SJCRH30 (cell line): ENCODE measurements at regions not wholly inside any gene's neighbourhood (a gene's known extent, or its start where the extent isn't known, plus 50 kb on each side); places are given as distances from the start of the nearest gene placed in this dataset.
"Not testable (repeated sequence)": the region's sequence is repeated elsewhere in the genome, so short reads cannot be mapped to it uniquely, and the experiment has no call there.

Experiments
- DNase-seq, 2 experiments: peaks; one replicate each; pipeline ENCODE4 v3.0.0-alpha.2; 2015 to 2020
- H3K27ac ChIP-seq: fragments of 250-450 bp; sonication (Bioruptor Pico); 2 replicates; pipeline ENCODE4 v1.5.1; 2020; ENCODE audit warnings: mild to moderate bottlenecking, moderate library complexity
- H3K27me3 ChIP-seq: fragments of 250-450 bp; sonication (Bioruptor Pico); 2 replicates; pipeline ENCODE4 v1.5.1; 2020; ENCODE audit warnings: mild to moderate bottlenecking, moderate library complexity
- H3K36me3 ChIP-seq: fragments of 250-450 bp; sonication (Bioruptor Pico); 2 replicates; pipeline ENCODE4 v1.5.1; 2020; ENCODE audit warnings: mild to moderate bottlenecking, moderate library complexity
- H3K4me1 ChIP-seq: fragments of 250-450 bp; sonication (Bioruptor Pico); 2 replicates; pipeline ENCODE4 v1.5.1; 2020; ENCODE audit warnings: mild to moderate bottlenecking, moderate library complexity
- H3K4me3 ChIP-seq: fragments of 250-450 bp; sonication (Bioruptor Pico); 2 replicates; pipeline ENCODE4 v1.5.1; 2020; ENCODE audit warnings: mild to moderate bottlenecking, moderate library complexity
- H3K9me3 ChIP-seq: fragments of 250-450 bp; sonication (Bioruptor Pico); replicated peaks from 2 replicates; pipeline ENCODE4 v1.5.1; 2020; ENCODE audit warnings: mild to moderate bottlenecking, moderate library complexity

GRCh38 chr5:158590746-158591300, 508.9 kb downstream of the EBF1 start:
- no peaks in the 10 kb centered on the region for H3K36me3 ChIP-seq
- no peaks in the 10 kb centered on the region for H3K9me3 ChIP-seq
- no peaks in the 10 kb centered on the region for H3K27me3 ChIP-seq
- H3K4me3 ChIP-seq, result no peak overlapping the region
- H3K4me1 ChIP-seq, result peaks cover 49% of the 10 kb centered on the region
- DNase-seq, result no peak
- H3K27ac ChIP-seq, result peak overlapping the region; percentile 22; the same call in 1 of the 2 replicates

DNA sequence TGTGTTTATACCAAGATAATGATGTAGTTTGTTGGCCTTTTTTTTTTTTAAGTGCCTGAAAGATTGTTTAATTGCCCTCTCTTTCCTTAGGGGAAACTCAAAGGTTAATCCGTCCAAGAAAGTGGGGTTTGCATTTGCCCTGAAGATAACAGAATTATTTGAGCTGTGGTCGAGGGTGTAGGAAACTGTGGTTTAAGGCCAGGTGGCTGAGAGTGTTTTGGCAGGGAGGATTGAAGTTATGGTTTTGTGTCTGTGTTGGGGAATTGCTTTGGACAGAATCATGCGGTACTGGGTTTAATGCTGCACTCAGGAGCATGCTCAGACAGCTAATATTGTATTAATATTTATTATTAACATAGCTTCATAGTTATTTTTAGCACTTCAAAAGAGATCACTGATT, 509.8 kb downstream of the EBF1 start:
- H3K9me3 ChIP-seq, result no peaks in the 10 kb centered on the region
- DNase-seq, result peak; percentile 43 to 78
- no peaks in the 10 kb centered on the region for H3K36me3 ChIP-seq
- no peak overlapping the region for H3K27ac ChIP-seq
- no peak overlapping the region for H3K4me3 ChIP-seq
- peaks cover 42% of the 10 kb centered on the region for H3K4me1 ChIP-seq
- no peaks in the 10 kb centered on the region for H3K27me3 ChIP-seq

DNA sequence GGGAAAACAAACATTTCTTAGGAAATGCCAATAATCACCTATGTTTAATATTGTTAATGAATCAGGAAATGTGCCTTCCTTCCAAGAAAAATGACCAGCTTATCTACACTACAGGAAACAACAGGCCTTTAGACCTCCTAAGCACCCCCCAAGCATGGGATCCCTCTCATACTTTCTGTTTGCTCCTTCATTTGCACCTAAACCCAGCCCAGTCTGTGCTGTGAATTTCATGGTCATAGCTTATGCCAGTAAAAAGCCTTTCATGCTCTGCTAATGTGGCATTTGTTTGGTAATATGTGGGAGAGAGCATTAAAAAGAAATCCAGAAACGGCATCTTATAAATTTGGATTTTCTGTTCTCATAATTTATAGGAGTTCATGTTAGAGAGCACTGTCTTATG, 511.1 kb downstream of the EBF1 start:
- no peaks in the 10 kb centered on the region for H3K27me3 ChIP-seq
- H3K27ac ChIP-seq, result no peak overlapping the region
- DNase-seq, result no peak
- no peak overlapping the region for H3K4me3 ChIP-seq
- H3K4me1 ChIP-seq, result peaks cover 33% of the 10 kb centered on the region
- H3K9me3 ChIP-seq, result no peaks in the 10 kb centered on the region
- no peaks in the 10 kb centered on the region for H3K36me3 ChIP-seq

- Histone ChIP-seq H3K36me3 (no peaks in the 10 kb centered on the region), H3K4me1 (peaks cover 22% of the 10 kb centered on the region), H3K27ac (no peak overlapping the region), H3K9me3 (no peaks in the 10 kb centered on the region), H3K4me3 (no peak overlapping the region), H3K27me3 (no peaks in the 10 kb centered on the region)
- DNase-seq, result no peak
Observed at GRCh38 chr5:158586054-158586453, 513.7 kb downstream of the EBF1 start.

GRCh38 chr5:158582669-158583068, 517.0 kb downstream of the EBF1 start:
- not testable (repeated sequence) for H3K36me3 ChIP-seq, H3K4me3 ChIP-seq, H3K9me3 ChIP-seq, DNase-seq, H3K27ac ChIP-seq, H3K27me3 ChIP-seq, H3K4me1 ChIP-seq

DNA sequence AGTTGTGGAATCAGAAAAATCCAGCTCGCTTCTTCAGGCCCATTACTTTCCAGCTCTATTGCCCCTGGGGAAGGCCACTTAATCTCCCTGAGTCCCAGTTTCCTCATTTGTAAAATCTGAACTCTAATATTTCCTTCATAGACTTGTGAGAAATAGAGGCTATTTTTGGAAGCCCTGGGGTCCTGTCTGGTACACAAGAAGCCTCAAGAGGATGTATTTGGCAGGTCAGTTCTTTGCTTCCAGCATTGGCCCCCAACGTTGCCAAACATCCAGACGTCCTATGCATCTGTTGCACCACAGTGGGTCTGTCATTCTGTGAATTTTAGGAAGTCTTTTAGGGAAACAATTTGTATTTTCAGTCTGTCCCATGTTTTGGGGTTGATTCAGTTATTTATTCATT, 525.9 kb downstream of the EBF1 start:
- H3K9me3 ChIP-seq, result peaks cover 8% of the 10 kb centered on the region; the same call in 1 of the 2 replicates
- H3K27ac ChIP-seq, result no peak overlapping the region
- DNase-seq, result no peak
- H3K36me3 ChIP-seq, result no peaks in the 10 kb centered on the region
- H3K4me3 ChIP-seq, result no peak overlapping the region
- no peaks in the 10 kb centered on the region for H3K4me1 ChIP-seq
- no peaks in the 10 kb centered on the region for H3K27me3 ChIP-seq

- no peak for DNase-seq
- Histone ChIP-seq H3K36me3 (no peaks in the 10 kb centered on the region), H3K4me3 (no peak overlapping the region), H3K27me3 (no peaks in the 10 kb centered on the region), H3K9me3 (no peaks in the 10 kb centered on the region), H3K4me1 (no peaks in the 10 kb centered on the region), H3K27ac (no peak overlapping the region)
Observed at GRCh38 chr5:158570502-158570901, 529.2 kb downstream of the EBF1 start.

DNA sequence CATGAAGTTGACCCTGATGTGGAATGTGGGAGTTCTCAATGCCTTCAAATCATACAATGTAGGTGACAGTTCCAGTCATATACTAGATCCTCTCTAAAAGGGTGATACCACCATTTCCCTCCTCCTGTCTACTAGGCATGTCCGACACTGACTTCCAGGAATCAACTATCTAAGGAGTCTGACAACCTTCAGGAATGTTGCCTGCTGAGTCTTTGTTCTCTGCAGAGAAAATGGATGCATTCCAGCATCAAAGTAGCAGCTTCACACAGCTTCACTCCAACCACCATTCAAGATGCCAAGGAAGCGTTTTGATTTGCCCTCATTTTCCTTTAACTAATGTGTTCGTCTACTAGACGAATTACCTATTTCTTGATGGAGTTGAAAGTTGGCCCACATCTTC, 530.2 kb downstream of the EBF1 start:
- H3K4me3 ChIP-seq, result no peak overlapping the region
- H3K4me1 ChIP-seq, result peaks cover 2% of the 10 kb centered on the region; the same call in 1 of the 2 replicates
- no peaks in the 10 kb centered on the region for H3K36me3 ChIP-seq
- no peak for DNase-seq
- no peak overlapping the region for H3K27ac ChIP-seq
- H3K9me3 ChIP-seq, result no peaks in the 10 kb centered on the region
- H3K27me3 ChIP-seq, result no peaks in the 10 kb centered on the region

DNA sequence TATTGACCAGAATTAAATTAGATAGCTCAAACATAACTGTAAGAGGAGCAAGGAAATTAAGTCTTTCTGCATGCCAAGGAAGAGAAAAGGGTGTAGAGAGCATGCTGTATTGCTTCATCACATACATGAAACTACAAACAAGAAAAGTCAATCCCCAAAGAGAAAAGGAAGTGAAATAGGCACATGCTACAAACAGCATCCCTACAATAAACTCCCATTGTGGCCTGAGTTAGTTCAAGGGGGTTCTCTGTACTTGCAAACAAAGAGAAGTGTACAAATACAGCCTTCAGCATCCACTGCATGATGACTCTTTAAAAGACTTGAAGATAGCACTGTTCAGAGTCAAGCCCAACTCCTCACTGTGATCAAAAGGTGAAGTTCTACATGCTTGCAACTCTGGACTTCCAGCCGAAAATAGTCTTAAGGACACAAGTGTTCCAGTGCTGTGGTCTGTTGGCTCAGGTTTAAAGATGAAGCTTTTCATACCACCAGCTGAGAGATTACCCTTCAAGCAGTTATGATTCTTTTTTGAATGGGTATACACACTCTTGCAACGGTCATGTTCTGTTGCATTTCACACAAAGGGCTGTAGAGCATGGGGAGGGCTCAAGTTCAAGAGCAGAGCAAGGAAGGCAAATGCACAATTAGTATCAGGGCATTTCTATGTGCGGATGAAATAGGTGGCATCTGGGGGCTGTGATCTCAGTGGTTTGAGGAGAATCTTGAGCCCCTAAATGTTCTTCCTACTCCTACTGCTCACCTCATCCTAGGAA, 534.5 kb downstream of the EBF1 start:
- no peaks in the 10 kb centered on the region for H3K9me3 ChIP-seq
- no peaks in the 10 kb centered on the region for H3K36me3 ChIP-seq
- H3K27ac ChIP-seq, result no peak overlapping the region
- peaks cover 22% of the 10 kb centered on the region for H3K4me1 ChIP-seq
- H3K27me3 ChIP-seq, result no peaks in the 10 kb centered on the region
- no peak overlapping the region for H3K4me3 ChIP-seq
- no peak for DNase-seq

- H3K4me1 ChIP-seq, result peaks cover 31% of the 10 kb centered on the region
Observed at GRCh38 chr5:158563760-158564390, 535.8 kb downstream of the EBF1 start.

GRCh38 chr5:158561562-158562190, 538.0 kb downstream of the EBF1 start:
- no peak overlapping the region for H3K27ac ChIP-seq
- H3K4me1 ChIP-seq, result peaks cover 31% of the 10 kb centered on the region
- no peaks in the 10 kb centered on the region for H3K27me3 ChIP-seq
- no peak overlapping the region for H3K4me3 ChIP-seq
- H3K9me3 ChIP-seq, result no peaks in the 10 kb centered on the region
- DNase-seq, result no peak
- no peaks in the 10 kb centered on the region for H3K36me3 ChIP-seq

More at GRCh38 chr5:158563760-158564390, 535.8 kb downstream of the EBF1 start:
- Histone ChIP-seq H3K27me3 (no peaks in the 10 kb centered on the region), H3K9me3 (no peaks in the 10 kb centered on the region), H3K27ac (peak overlapping the region; percentile 16; the same call in 1 of the 2 replicates), H3K36me3 (no peaks in the 10 kb centered on the region), H3K4me3 (no peak overlapping the region)
- peak; percentile 70 to 72 for DNase-seq

DNA sequence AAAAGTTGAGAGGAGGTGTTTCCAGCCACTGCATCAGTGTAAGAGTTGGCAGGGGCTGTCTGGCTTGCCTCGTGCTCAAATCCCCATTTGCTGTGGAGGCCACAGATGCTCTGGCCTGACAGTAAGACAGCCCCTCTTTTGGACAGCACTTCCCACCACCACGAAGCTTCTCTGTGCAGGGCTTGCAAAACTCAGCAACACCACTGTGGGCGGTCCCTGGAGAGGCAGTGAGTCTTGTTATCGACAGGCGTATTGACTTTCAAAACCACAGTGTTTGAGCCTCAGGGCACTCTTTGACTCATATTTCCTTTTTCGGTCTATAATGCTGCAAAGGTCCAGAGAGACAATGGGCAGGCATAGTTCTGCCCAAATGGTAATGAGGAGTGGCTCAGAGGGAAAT, 539.5 kb downstream of the EBF1 start:
- Histone ChIP-seq H3K9me3 (no peaks in the 10 kb centered on the region), H3K27ac (no peak overlapping the region), H3K27me3 (no peaks in the 10 kb centered on the region), H3K4me1 (peaks cover 31% of the 10 kb centered on the region), H3K4me3 (no peak overlapping the region), H3K36me3 (no peaks in the 10 kb centered on the region)
- DNase-seq, result peak; percentile 79 to 82

DNA sequence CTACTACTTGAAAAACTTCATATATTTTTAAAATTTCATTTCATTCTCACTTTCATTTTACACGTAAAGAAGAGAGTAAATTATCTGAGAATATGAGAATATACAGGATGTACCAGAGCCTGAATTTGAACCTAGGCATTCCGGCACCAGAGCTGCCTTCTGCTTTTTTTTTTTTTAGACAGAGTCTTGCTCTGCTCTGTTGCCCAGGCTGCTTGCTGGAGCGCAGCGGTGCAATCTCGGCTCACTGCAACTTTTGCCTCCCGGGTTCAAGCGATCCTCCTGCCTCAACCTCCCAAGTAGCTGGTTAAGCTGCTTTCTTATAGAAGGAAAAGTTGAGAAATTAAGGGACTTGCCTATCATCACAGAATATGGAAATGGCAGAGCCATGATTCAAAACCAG, 540.1 kb downstream of the EBF1 start:
- no peak for DNase-seq
- no peak overlapping the region for H3K27ac ChIP-seq
- no peak overlapping the region for H3K4me3 ChIP-seq
- peaks cover 30% of the 10 kb centered on the region for H3K4me1 ChIP-seq
- no peaks in the 10 kb centered on the region for H3K9me3 ChIP-seq
- no peaks in the 10 kb centered on the region for H3K27me3 ChIP-seq
- no peaks in the 10 kb centered on the region for H3K36me3 ChIP-seq

GRCh38 chr5:158559066-158559465, 540.6 kb downstream of the EBF1 start:
- no peak overlapping the region for H3K27ac ChIP-seq
- H3K27me3 ChIP-seq, result no peaks in the 10 kb centered on the region
- H3K36me3 ChIP-seq, result no peaks in the 10 kb centered on the region
- H3K9me3 ChIP-seq, result no peaks in the 10 kb centered on the region
- no peak for DNase-seq
- peaks cover 24% of the 10 kb centered on the region for H3K4me1 ChIP-seq
- no peak overlapping the region for H3K4me3 ChIP-seq

DNA sequence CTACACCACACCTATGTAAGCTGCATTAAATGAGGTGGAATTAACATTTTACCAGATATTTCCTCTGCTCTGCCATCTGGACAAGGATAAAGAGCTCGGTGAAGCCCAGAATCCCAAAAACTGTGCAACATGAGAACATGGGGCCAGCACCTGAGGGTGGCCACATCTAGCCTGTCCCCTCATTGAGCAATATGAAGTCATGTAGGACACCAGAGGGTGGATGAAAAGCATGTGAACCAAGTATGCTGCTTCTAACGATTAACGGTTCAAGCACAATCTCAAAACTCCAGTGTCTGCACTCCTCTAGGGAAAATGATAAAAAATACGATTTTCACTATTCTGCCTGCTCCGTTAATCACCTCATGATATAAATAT, 545.8 kb downstream of the EBF1 start:
- Histone ChIP-seq H3K4me1 (peaks cover 14% of the 10 kb centered on the region), H3K9me3 (no peaks in the 10 kb centered on the region; the same call in 1 of the 2 replicates), H3K27me3 (no peaks in the 10 kb centered on the region), H3K4me3 (no peak overlapping the region), H3K36me3 (no peaks in the 10 kb centered on the region), H3K27ac (no peak overlapping the region)
- DNase-seq, result no peak
